ENCODE measurements at regions not wholly inside any gene's neighbourhood (a gene's known extent, or its start where the extent isn't known, plus 50 kb on each side); places are given as distances from the start of the nearest gene placed in this dataset.
"Not testable (repeated sequence)": the region's sequence is repeated elsewhere in the genome, so short reads cannot be mapped to it uniquely, and the experiment has no call there.

- DNase-seq: no peak
Observed at GRCh38 chr9:113665756-113666155, 202.2 kb downstream of the RGS3 start.

- no peak for DNase-seq
Observed at GRCh38 chr9:113668061-113668460, 204.5 kb downstream of the RGS3 start.

- DNase-seq: no peak
Observed at GRCh38 chr9:113669522-113670115, 206.1 kb downstream of the RGS3 start.

- no peak for DNase-seq
Observed at GRCh38 chr9:113673726-113674125, 202.4 kb upstream of the ZNF618 start.

GRCh38 chr9:113674436-113674835, 201.7 kb upstream of the ZNF618 start:
- DNase-seq: no peak

GRCh38 chr9:113675475-113675941, 200.6 kb upstream of the ZNF618 start:
- DNase-seq: no peak

- DNase-seq: no peak
Observed at GRCh38 chr9:113677057-113677456, 199.1 kb upstream of the ZNF618 start.

GRCh38 chr9:113677569-113677968, 198.5 kb upstream of the ZNF618 start:
- no peak for DNase-seq

- DNase-seq: no peak
Observed at GRCh38 chr9:113678119-113678858, 197.8 kb upstream of the ZNF618 start.

GRCh38 chr9:113678859-113679256, 197.3 kb upstream of the ZNF618 start:
- DNase-seq: no peak

- peak; percentile 55 for DNase-seq
Observed at GRCh38 chr9:113682297-113682771, 193.8 kb upstream of the ZNF618 start.

GRCh38 chr9:113685636-113686035, 190.5 kb upstream of the ZNF618 start:
- not testable (repeated sequence) for DNase-seq

GRCh38 chr9:113687107-113687679, 188.9 kb upstream of the ZNF618 start:
- no peak for DNase-seq

- DNase-seq: no peak
Observed at GRCh38 chr9:113687680-113688371, 188.3 kb upstream of the ZNF618 start.

GRCh38 chr9:113690055-113690740, 185.9 kb upstream of the ZNF618 start:
- no peak for DNase-seq

- DNase-seq: no peak
Observed at GRCh38 chr9:113692256-113692655, 183.9 kb upstream of the ZNF618 start.

GRCh38 chr9:113694912-113695311, 181.2 kb upstream of the ZNF618 start:
- DNase-seq: no peak

- DNase-seq: no peak
Observed at GRCh38 chr9:113695440-113695851, 180.7 kb upstream of the ZNF618 start.

- no peak for DNase-seq
Observed at GRCh38 chr9:113695901-113696300, 180.2 kb upstream of the ZNF618 start.

- DNase-seq: no peak
Observed at GRCh38 chr9:113701774-113702755, 174.0 kb upstream of the ZNF618 start.

- DNase-seq: no peak
Observed at GRCh38 chr9:113705306-113705927, 170.7 kb upstream of the ZNF618 start.

All from activated CD4-positive, CD25-positive, alpha-beta regulatory T cell treated with anti-CD3 and anti-CD28 coated beads, Interleukin-2, amount 50 U/mL, for 72 hours (primary cell).